ENCODE measurements at regions not wholly inside any gene's neighbourhood (a gene's known extent, or its start where the extent isn't known, plus 50 kb on each side); places are given as distances from the start of the nearest gene placed in this dataset.

DNA sequence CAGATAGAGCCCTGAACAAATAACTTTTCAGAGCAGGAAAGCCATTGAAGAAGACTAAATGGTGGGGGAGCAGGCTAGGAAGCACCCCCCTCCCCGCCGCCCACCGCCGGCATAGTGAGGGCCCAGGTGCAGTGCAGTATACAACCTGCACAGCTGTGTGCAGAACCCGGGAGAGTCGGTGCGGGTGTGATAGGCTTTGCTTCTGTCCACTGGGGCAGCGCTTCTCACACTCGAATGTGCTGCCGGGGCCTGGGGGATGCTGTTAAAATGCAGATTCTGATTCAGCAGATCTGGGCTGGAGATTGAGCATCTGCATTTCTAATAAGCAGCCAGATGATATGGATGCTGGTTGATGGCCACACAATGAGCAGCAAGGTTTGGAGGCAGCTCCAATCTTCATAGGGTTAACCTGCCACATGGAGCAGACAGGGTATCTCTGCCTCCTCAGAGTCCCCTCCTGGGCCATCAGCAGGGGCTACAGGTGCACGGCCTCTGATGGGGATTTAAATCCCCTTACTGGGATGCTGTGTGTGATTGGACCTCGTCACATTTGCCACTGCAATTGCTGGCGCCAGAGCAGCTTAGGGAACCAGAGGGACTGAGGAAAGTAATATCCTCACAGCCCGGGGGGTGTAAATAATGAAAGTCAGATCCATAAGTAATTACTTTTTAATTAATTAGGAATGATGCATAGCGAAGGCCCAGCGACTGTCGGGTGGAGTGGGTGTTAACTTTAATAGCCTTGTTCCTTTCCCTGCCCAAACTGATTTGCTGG is 172.0 kb upstream of the RPL38 start:
- peaks cover 0 to 12% of the 10 kb centered on the region in 2 donors for H3K27me3 ChIP-seq (ENCODE audit: control insufficient read depth in 2 of 2, insufficient read depth in 1 of 2, low read length in 1 of 2)
- WGBS: 92% methylated on average over 17 of the region's 17 CpGs

DNA sequence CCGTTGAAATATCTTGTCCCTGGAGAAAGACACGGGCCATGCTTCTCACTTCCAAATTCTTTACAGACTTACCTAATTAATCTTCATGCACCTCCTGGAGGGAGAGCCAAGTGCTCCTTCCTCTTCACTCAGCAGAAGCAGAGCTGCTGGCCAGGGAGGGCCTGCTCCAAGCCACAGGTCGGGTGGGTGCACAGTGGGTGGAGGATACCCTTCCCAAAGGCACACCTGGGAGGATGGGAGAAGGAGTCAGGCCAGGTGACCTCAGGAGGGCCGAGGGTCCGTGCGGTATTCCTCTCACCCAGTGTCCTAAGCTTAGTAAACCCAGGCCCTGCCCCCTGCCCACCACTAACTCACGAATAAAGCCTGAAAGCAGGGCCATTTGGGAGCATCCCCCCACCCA is 171.3 kb upstream of the RPL38 start:
- H3K4me1 ChIP-seq (ENCODE audit: control insufficient read depth in 2 of 2, insufficient read depth in 2 of 2, low read length in 2 of 2): peaks cover 0 to 3% of the 10 kb centered on the region in 2 donors
- H3K9me3 ChIP-seq (ENCODE audit: control insufficient read depth in 2 of 2, insufficient read depth in 1 of 2, low read length in 1 of 2): no peaks in the 10 kb centered on the region
- H3K4me3 ChIP-seq (ENCODE audit: low read length in 2 of 2): no peak overlapping the region
- WGBS: 69% methylated on average over 7 of the region's 7 CpGs
- no peaks in the 10 kb centered on the region for H3K36me3 ChIP-seq (ENCODE audit: control insufficient read depth in 2 of 2, insufficient read depth in 2 of 2, low read length in 1 of 2)
- peaks cover 0 to 12% of the 10 kb centered on the region in 2 donors for H3K27me3 ChIP-seq (ENCODE audit: control insufficient read depth in 2 of 2, insufficient read depth in 1 of 2, low read length in 1 of 2)
- H3K27ac ChIP-seq (ENCODE audit: low read depth in 1 of 2, low read length in 1 of 2): no peak overlapping the region
- DNase-seq (ENCODE audit: low read depth in 6 of 9, low spot score in 9 of 9): no peak

More for the DNA sequence above, 172.0 kb upstream of the RPL38 start:
- H3K4me1 ChIP-seq (ENCODE audit: control insufficient read depth in 2 of 2, insufficient read depth in 2 of 2, low read length in 2 of 2): peaks cover 0 to 3% of the 10 kb centered on the region in 2 donors
- DNase-seq (ENCODE audit: low read depth in 6 of 9, low spot score in 9 of 9): no peak
- H3K36me3 ChIP-seq (ENCODE audit: control insufficient read depth in 2 of 2, insufficient read depth in 2 of 2, low read length in 1 of 2): no peaks in the 10 kb centered on the region
- no peak overlapping the region for H3K27ac ChIP-seq (ENCODE audit: low read depth in 1 of 2, low read length in 1 of 2)
- no peaks in the 10 kb centered on the region for H3K9me3 ChIP-seq (ENCODE audit: control insufficient read depth in 2 of 2, insufficient read depth in 1 of 2, low read length in 1 of 2)
- H3K4me3 ChIP-seq (ENCODE audit: low read length in 2 of 2): no peak overlapping the region

DNA sequence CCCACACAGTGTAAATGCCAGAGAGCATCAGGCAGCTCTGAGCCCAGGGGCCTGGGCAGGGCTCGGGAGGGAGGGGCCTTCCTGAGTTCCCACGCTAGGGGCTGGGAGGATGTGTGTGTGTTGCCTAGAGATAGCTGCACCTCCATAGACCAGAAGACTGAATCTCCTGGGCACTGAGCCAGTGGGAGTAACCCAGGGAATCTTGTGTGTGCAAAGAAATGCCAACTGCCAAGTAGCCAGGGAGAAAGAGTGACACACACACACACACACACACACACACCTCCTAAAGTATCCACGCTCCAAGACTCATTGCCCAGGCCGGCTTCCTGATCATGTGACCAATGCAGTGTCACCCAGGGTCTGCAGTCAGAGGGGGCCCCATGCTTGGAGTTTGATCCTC is 166.2 kb upstream of the RPL38 start:
- Histone ChIP-seq H3K4me1 (ENCODE audit: control insufficient read depth in 2 of 2, insufficient read depth in 2 of 2, low read length in 2 of 2) (no peaks in the 10 kb centered on the region), H3K27me3 (ENCODE audit: control insufficient read depth in 2 of 2, insufficient read depth in 1 of 2, low read length in 1 of 2) (peaks cover 0 to 3% of the 10 kb centered on the region in 2 donors), H3K4me3 (ENCODE audit: low read length in 2 of 2) (no peak overlapping the region), H3K36me3 (ENCODE audit: control insufficient read depth in 2 of 2, insufficient read depth in 2 of 2, low read length in 1 of 2) (no peaks in the 10 kb centered on the region), H3K9me3 (ENCODE audit: control insufficient read depth in 2 of 2, insufficient read depth in 1 of 2, low read length in 1 of 2) (no peaks in the 10 kb centered on the region), H3K27ac (ENCODE audit: low read depth in 1 of 2, low read length in 1 of 2) (no peak overlapping the region)
- peak in 1 of 9 donors; percentile 6 for DNase-seq (ENCODE audit: low read depth in 6 of 9, low spot score in 9 of 9)
- WGBS: 41% methylated on average over 4 of the region's 4 CpGs

DNA sequence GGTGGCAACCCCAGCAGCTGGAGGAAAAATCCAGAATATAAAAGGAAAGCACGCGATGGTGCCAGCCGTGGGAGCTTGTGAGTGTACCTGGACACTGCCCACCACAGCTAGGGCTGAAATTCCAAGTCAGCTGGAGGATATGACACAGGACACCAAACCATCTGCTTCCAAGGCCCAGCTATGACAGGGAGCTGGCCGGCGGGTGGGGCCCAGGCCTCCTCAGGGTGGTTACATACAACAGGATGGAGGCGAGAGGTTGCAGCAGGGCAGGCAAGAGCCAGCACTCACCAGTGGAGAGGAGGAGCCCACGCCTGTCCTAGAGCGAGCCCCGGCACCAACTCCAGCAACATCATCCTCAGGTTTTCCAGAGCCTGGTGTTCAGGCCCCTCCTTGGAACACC is 163.2 kb upstream of the RPL38 start:
- DNase-seq (ENCODE audit: low read depth in 6 of 9, low spot score in 9 of 9): no peak
- no peaks in the 10 kb centered on the region for H3K36me3 ChIP-seq (ENCODE audit: control insufficient read depth in 2 of 2, insufficient read depth in 2 of 2, low read length in 1 of 2)
- no peaks in the 10 kb centered on the region for H3K9me3 ChIP-seq (ENCODE audit: control insufficient read depth in 2 of 2, insufficient read depth in 1 of 2, low read length in 1 of 2)
- H3K27ac ChIP-seq (ENCODE audit: low read depth in 1 of 2, low read length in 1 of 2): no peak overlapping the region
- no peak overlapping the region for H3K4me3 ChIP-seq (ENCODE audit: low read length in 2 of 2)
- 97% methylated on average over 9 of the region's 9 CpGs for WGBS
- no peaks in the 10 kb centered on the region for H3K27me3 ChIP-seq (ENCODE audit: control insufficient read depth in 2 of 2, insufficient read depth in 1 of 2, low read length in 1 of 2)
- no peaks in the 10 kb centered on the region for H3K4me1 ChIP-seq (ENCODE audit: control insufficient read depth in 2 of 2, insufficient read depth in 2 of 2, low read length in 2 of 2)

DNA sequence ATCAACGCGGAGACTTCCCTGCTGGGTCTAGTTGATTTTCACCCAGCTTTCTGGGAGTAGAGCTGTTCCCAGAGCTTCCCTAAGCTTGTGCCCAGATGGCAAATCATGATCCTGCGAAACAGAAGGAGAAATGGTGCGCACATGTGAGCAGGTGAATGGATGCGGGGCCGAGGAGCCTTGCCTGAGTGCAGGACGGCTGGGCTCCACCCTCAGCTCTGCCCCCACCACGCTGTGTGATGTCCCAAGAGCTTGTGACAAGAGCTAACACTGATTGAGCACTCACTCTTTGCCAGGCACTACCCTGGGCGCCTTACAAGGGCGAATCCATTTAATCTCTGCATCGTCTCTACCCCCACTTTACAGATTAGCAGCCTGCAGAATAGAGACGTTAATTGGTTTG is 162.7 kb upstream of the RPL38 start:
- Histone ChIP-seq H3K4me1 (ENCODE audit: control insufficient read depth in 2 of 2, insufficient read depth in 2 of 2, low read length in 2 of 2) (no peaks in the 10 kb centered on the region), H3K36me3 (ENCODE audit: control insufficient read depth in 2 of 2, insufficient read depth in 2 of 2, low read length in 1 of 2) (no peaks in the 10 kb centered on the region), H3K9me3 (ENCODE audit: control insufficient read depth in 2 of 2, insufficient read depth in 1 of 2, low read length in 1 of 2) (no peaks in the 10 kb centered on the region), H3K27me3 (ENCODE audit: control insufficient read depth in 2 of 2, insufficient read depth in 1 of 2, low read length in 1 of 2) (no peaks in the 10 kb centered on the region), H3K4me3 (ENCODE audit: low read length in 2 of 2) (no peak overlapping the region), H3K27ac (ENCODE audit: low read depth in 1 of 2, low read length in 1 of 2) (no peak overlapping the region)
- WGBS: 96% methylated on average over 12 of the region's 12 CpGs
- no peak for DNase-seq (ENCODE audit: low read depth in 6 of 9, low spot score in 9 of 9)

DNA sequence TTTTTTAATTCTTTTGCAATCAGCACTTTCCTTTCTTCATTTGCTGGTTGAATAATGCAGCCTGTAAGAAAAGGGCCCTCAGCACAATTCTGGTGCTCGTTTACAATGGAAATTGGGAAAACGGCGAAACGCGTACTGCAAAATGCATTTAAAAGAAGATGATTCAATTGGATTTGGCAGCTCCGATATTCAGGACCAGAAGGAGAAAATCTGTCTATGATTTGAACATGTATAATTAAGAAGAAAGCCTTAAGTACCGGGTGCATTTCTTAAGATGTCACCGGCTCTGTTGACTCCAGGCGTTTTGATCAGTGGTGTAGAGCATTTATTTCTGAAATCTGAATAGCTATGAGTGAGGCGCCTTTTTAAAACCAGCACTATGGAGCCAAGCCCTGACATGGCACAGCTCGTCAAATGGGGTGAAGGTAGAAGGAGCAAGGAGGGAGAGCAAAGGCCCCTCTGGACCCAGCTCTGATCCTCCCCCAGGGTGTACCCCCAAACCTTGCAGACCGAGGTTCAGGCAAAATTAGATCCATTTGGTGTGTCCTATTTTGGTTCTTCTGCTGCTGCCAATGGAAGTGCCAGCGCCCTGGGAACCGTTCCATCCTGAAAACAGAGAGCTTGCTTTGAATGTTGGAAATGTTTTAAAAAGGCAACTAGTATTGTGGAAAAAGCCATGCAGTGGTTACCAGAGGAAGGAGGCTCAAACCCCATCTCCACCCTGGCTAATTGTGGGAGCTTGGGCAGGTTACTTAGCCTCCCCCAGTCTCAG is 161.4 kb upstream of the RPL38 start:
- H3K36me3 ChIP-seq (ENCODE audit: control insufficient read depth in 2 of 2, insufficient read depth in 2 of 2, low read length in 1 of 2): no peaks in the 10 kb centered on the region
- WGBS: 96% methylated on average over 14 of the region's 14 CpGs
- no peak overlapping the region for H3K27ac ChIP-seq (ENCODE audit: low read depth in 1 of 2, low read length in 1 of 2)
- H3K27me3 ChIP-seq (ENCODE audit: control insufficient read depth in 2 of 2, insufficient read depth in 1 of 2, low read length in 1 of 2): no peaks in the 10 kb centered on the region
- H3K4me1 ChIP-seq (ENCODE audit: control insufficient read depth in 2 of 2, insufficient read depth in 2 of 2, low read length in 2 of 2): no peaks in the 10 kb centered on the region
- H3K4me3 ChIP-seq (ENCODE audit: low read length in 2 of 2): no peak overlapping the region
- no peaks in the 10 kb centered on the region for H3K9me3 ChIP-seq (ENCODE audit: control insufficient read depth in 2 of 2, insufficient read depth in 1 of 2, low read length in 1 of 2)
- DNase-seq (ENCODE audit: low read depth in 6 of 9, low spot score in 9 of 9): no peak

DNA sequence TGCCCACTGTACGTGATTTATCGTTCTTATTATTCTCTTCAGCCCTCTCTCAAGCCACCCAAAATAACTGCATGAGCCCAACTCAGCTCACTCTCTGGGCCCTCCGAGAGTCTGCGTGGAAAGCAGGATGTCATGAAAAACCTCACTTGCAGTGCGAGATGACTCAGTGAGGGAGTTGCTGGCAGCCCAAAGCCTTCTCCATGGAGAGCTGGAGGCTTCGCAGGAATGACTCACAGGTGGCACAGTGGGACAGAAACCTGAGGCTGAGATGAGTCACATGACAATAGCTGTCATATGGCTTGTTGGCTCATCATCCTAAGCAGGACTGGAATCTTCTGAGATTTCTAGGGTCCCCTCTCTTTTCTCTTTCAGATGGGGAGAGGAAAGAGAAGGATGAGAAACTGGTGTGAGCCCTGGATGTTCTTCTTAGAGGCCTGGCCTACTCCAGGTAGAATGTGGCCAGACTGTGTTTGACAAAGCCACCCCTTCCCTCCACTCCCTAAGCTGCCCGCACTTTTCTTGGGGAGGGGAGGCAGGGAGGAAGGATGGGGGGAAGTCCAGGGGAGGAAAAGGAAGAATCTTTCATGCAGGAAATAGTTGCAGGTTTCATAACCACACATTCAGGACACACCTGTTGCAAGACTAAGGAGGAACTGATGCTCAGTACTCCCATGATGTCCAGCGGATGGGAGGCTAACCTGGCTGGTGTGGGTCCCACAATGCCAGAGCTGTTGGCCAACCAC is 160.6 kb upstream of the RPL38 start:
- no peak overlapping the region for H3K4me3 ChIP-seq (ENCODE audit: low read length in 2 of 2)
- 88% methylated on average over 8 of the region's 8 CpGs for WGBS
- no peaks in the 10 kb centered on the region for H3K4me1 ChIP-seq (ENCODE audit: control insufficient read depth in 2 of 2, insufficient read depth in 2 of 2, low read length in 2 of 2)
- H3K36me3 ChIP-seq (ENCODE audit: control insufficient read depth in 2 of 2, insufficient read depth in 2 of 2, low read length in 1 of 2): no peaks in the 10 kb centered on the region
- H3K27me3 ChIP-seq (ENCODE audit: control insufficient read depth in 2 of 2, insufficient read depth in 1 of 2, low read length in 1 of 2): no peaks in the 10 kb centered on the region
- no peak for DNase-seq (ENCODE audit: low read depth in 6 of 9, low spot score in 9 of 9)
- H3K9me3 ChIP-seq (ENCODE audit: control insufficient read depth in 2 of 2, insufficient read depth in 1 of 2, low read length in 1 of 2): no peaks in the 10 kb centered on the region
- H3K27ac ChIP-seq (ENCODE audit: low read depth in 1 of 2, low read length in 1 of 2): no peak overlapping the region

DNA sequence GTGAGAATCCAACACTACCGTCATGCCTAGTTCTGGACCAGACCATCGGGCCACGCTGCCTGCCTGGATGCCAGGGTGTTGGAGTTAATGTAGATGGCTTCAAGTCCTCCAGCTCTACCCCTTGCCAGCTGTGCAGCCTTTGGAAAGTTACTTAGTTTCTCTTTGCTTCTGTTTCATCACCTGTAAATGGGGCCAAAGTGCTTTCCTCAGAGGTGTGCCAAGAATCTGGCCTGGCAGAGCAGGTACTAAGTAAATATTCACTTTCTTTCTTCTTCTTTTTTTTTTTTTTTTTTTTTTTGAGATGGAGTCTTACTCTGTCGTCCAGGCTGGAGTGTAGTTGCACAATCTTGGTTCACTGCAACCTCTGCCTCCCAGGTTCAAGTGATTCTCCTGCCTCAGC is 159.5 kb upstream of the RPL38 start:
- H3K9me3 ChIP-seq (ENCODE audit: control insufficient read depth in 2 of 2, insufficient read depth in 1 of 2, low read length in 1 of 2): no peaks in the 10 kb centered on the region
- WGBS: 80% methylated on average over 4 of the region's 4 CpGs
- H3K4me3 ChIP-seq (ENCODE audit: low read length in 2 of 2): no peak overlapping the region
- no peaks in the 10 kb centered on the region for H3K4me1 ChIP-seq (ENCODE audit: control insufficient read depth in 2 of 2, insufficient read depth in 2 of 2, low read length in 2 of 2)
- no peak overlapping the region for H3K27ac ChIP-seq (ENCODE audit: low read depth in 1 of 2, low read length in 1 of 2)
- no peaks in the 10 kb centered on the region for H3K27me3 ChIP-seq (ENCODE audit: control insufficient read depth in 2 of 2, insufficient read depth in 1 of 2, low read length in 1 of 2)
- no peaks in the 10 kb centered on the region for H3K36me3 ChIP-seq (ENCODE audit: control insufficient read depth in 2 of 2, insufficient read depth in 2 of 2, low read length in 1 of 2)
- no peak for DNase-seq (ENCODE audit: low read depth in 6 of 9, low spot score in 9 of 9)

All from thymus (tissue), 11 donors.